ENCODE measurements at regions not wholly inside any gene's neighbourhood (a gene's known extent, or its start where the extent isn't known, plus 50 kb on each side); places are given as distances from the start of the nearest gene placed in this dataset.

GRCh38 chr18:55774505-55774904, 186.5 kb upstream of the TCF4 start:
- Histone ChIP-seq H3K36me3 (no peaks in the 10 kb centered on the region), H3K4me1 (peaks cover 0 to 10% of the 10 kb centered on the region in 2 donors), H3K27ac (no peak overlapping the region), H3K9me3 (no peaks in the 10 kb centered on the region), H3K27me3 (no peaks in the 10 kb centered on the region), H3K4me3 (no peak overlapping the region)
- intact Hi-C loops (cut with DNase I; ENCODE audit: low total_unique reads) (no loop called here), in situ Hi-C loops (cut with MboI; ENCODE audit: low sequenced_read_pairs in 4 of 4) (loop anchor here (10.0 kb wide), 3 partner anchors 180 to 540 kb away; no protein-coding TSS in a partner anchor)
- TF ChIP-seq POLR2A (IDR thresholded peaks at IDR 0.05), result no peak
- TF ChIP-seq CTCF (IDR thresholded peaks at IDR 0.05 in 4 of 5, conservative IDR thresholded peaks at IDR 0.05 in 1 of 5), result no peak
- no peak for DNase-seq
- ATAC-seq, result no peak

DNA sequence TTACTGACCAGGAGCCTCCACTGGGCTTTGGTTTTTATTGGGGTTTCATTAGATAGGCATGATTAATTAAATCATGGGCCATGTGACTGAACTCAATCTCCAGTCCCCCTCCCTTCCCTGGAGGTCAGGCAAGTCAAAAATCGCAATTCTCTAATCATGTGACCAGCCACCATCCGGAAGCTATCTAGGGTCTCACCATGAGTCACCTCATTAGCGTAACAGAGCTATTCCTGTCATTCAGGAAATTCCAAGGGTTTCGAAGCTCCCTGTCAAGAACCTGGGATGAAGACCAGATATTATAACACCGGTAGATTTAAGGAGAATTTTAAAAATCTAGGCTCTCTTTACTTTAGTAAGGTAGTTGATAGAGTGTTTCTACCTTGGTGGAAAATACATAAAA, 180.3 kb upstream of the TCF4 start:
- no peak for TF ChIP-seq POLR2A (IDR thresholded peaks at IDR 0.05)
- no peak for TF ChIP-seq CTCF (IDR thresholded peaks at IDR 0.05 in 4 of 5, conservative IDR thresholded peaks at IDR 0.05 in 1 of 5)
- H3K9me3 ChIP-seq, result no peaks in the 10 kb centered on the region
- DNase-seq (no peak), ATAC-seq (no peak)
- H3K36me3 ChIP-seq, result no peaks in the 10 kb centered on the region
- no peaks in the 10 kb centered on the region for H3K27me3 ChIP-seq
- no peak overlapping the region for H3K4me3 ChIP-seq
- H3K4me1 ChIP-seq, result no peaks in the 10 kb centered on the region
- in situ Hi-C loops (cut with MboI; ENCODE audit: low sequenced_read_pairs in 4 of 4), result no loop called here
- H3K27ac ChIP-seq, result peak overlapping the region in 1 of 4 donors; percentile 9
- intact Hi-C loops (cut with DNase I; ENCODE audit: low total_unique reads), result no loop called here

- Histone ChIP-seq H3K4me3 (no peak overlapping the region), H3K27ac (no peak overlapping the region), H3K9me3 (no peaks in the 10 kb centered on the region), H3K4me1 (no peaks in the 10 kb centered on the region), H3K27me3 (no peaks in the 10 kb centered on the region), H3K36me3 (no peaks in the 10 kb centered on the region)
- no peak for TF ChIP-seq POLR2A (IDR thresholded peaks at IDR 0.05)
- TF ChIP-seq CTCF (IDR thresholded peaks at IDR 0.05 in 4 of 5, conservative IDR thresholded peaks at IDR 0.05 in 1 of 5), result no peak
- DNase-seq, result no peak
- in situ Hi-C loops (cut with MboI; ENCODE audit: low sequenced_read_pairs in 4 of 4) (no loop called here), intact Hi-C loops (cut with DNase I; ENCODE audit: low total_unique reads) (no loop called here)
- no peak for ATAC-seq
Observed at GRCh38 chr18:55764386-55764785, 176.4 kb upstream of the TCF4 start.

DNA sequence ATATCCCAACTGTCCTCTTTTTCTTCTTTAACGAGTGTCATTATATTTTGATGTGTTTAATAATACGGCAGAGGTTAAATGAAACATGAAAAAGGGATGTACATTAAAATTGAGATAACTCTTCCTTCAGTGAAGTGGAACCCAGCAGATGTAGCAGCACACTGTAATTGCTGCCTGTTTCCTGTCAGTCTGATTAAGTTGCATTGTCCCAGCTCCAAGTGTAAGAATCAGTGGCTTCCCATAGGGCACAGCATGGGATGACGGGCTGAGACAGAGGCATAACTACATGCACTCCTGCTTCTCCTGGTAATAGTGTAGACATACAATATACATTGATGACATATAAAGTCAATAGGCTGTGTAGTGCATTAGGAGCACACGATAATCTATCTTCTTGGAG, 175.8 kb upstream of the TCF4 start:
- no peak for DNase-seq
- in situ Hi-C loops (cut with MboI; ENCODE audit: low sequenced_read_pairs in 4 of 4), result no loop called here
- ATAC-seq, result no peak
- Histone ChIP-seq H3K9me3 (no peaks in the 10 kb centered on the region), H3K4me1 (no peaks in the 10 kb centered on the region), H3K27ac (no peak overlapping the region), H3K4me3 (no peak overlapping the region), H3K36me3 (no peaks in the 10 kb centered on the region), H3K27me3 (no peaks in the 10 kb centered on the region)
- TF ChIP-seq CTCF (IDR thresholded peaks at IDR 0.05 in 4 of 5, conservative IDR thresholded peaks at IDR 0.05 in 1 of 5), result no peak
- no peak for TF ChIP-seq POLR2A (IDR thresholded peaks at IDR 0.05)
- intact Hi-C loops (cut with DNase I; ENCODE audit: low total_unique reads), result no loop called here

- H3K4me3 ChIP-seq, result no peak overlapping the region
- no peak for ATAC-seq
- H3K9me3 ChIP-seq, result no peaks in the 10 kb centered on the region
- no peak for DNase-seq
- no peak overlapping the region for H3K27ac ChIP-seq
- H3K27me3 ChIP-seq, result no peaks in the 10 kb centered on the region
- in situ Hi-C loops (cut with MboI; ENCODE audit: low sequenced_read_pairs in 4 of 4), result no loop called here
- no peak for TF ChIP-seq POLR2A (IDR thresholded peaks at IDR 0.05)
- no peak for TF ChIP-seq CTCF (IDR thresholded peaks at IDR 0.05 in 4 of 5, conservative IDR thresholded peaks at IDR 0.05 in 1 of 5)
- intact Hi-C loops (cut with DNase I; ENCODE audit: low total_unique reads), result no loop called here
- H3K4me1 ChIP-seq, result no peaks in the 10 kb centered on the region
- no peaks in the 10 kb centered on the region for H3K36me3 ChIP-seq
Observed at GRCh38 chr18:55763298-55763697, 175.3 kb upstream of the TCF4 start.

All from gastrocnemius medialis (tissue), 4 donors.